ENCODE measurements at regions not wholly inside any gene's neighbourhood (a gene's known extent, or its start where the extent isn't known, plus 50 kb on each side); places are given as distances from the start of the nearest gene placed in this dataset.

DNA sequence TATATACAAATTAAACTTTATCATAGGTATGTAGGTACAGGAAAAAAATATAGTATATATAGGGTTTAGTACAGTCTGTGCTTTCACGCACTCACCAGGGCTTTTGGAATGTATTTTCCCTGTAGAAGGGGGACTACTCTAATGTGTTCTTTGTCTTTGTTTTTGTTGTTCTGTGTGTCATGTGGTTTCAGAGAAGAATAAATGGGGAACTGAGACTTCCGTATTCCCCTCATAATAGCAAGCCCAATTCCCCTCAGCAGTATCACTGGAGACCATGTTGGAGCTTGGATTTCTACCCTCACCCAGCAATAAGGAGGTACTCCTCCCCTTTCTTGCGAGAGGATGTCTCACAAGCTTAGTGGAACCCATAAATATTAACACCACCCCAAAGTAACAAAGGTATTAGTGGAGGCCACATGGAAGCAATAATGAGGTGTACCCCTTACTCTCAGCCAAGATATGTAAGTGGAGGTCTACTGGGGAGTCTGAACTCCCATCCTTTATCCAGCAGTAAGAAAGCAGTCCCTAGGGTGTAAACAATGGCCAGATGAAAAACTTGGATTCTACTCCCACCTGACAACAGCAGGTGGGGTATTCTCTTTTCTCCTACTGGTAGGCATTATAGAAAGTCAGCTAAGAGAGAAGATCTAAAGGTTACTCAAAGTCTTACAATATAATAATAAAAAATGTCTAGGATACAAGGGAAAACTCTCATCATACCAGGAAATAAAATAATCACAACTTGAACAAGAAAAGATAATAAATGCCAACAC is 805.4 kb upstream of the GALNTL6 start:
- TF ChIP-seq, protein P1, sequence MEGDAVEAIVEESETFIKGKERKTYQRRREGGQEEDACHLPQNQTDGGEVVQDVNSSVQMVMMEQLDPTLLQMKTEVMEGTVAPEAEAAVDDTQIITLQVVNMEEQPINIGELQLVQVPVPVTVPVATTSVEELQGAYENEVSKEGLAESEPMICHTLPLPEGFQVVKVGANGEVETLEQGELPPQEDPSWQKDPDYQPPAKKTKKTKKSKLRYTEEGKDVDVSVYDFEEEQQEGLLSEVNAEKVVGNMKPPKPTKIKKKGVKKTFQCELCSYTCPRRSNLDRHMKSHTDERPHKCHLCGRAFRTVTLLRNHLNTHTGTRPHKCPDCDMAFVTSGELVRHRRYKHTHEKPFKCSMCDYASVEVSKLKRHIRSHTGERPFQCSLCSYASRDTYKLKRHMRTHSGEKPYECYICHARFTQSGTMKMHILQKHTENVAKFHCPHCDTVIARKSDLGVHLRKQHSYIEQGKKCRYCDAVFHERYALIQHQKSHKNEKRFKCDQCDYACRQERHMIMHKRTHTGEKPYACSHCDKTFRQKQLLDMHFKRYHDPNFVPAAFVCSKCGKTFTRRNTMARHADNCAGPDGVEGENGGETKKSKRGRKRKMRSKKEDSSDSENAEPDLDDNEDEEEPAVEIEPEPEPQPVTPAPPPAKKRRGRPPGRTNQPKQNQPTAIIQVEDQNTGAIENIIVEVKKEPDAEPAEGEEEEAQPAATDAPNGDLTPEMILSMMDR (IDR thresholded peaks at IDR 0.05; ENCODE audit: control extremely low read depth, extremely low read depth), result no peak
- H3K27me3 ChIP-seq (ENCODE audit: control insufficient read depth in 3 of 3, insufficient read depth in 3 of 3, low read length in 2 of 3), result no peaks in the 10 kb centered on the region
- peaks cover 0 to 3% (median 0%) of the 10 kb centered on the region in 4 donors for H3K9me3 ChIP-seq (ENCODE audit: control insufficient read depth in 4 of 4, insufficient read depth in 3 of 4, low read length in 3 of 4)
- H3K4me1 ChIP-seq (ENCODE audit: control insufficient read depth in 5 of 5, insufficient read depth in 5 of 5, low read length in 5 of 5), result no peaks in the 10 kb centered on the region
- no peak overlapping the region for H3K9ac ChIP-seq (ENCODE audit: insufficient read depth in 1 of 2, low read length in 2 of 2)
- no peak overlapping the region for H3K27ac ChIP-seq (ENCODE audit: low read depth in 1 of 2, low read length in 1 of 2)
- DNase-seq, result no peak
- H3K4me3 ChIP-seq, result no peak overlapping the region
- no peaks in the 10 kb centered on the region for H3K36me3 ChIP-seq (ENCODE audit: control insufficient read depth in 4 of 4, insufficient read depth in 4 of 4, low read length in 4 of 4)
- ATAC-seq (ENCODE audit: insufficient read depth, low FRiP score), result no peak
- WGBS, 2 donors, result 78 to 86% methylated on average over 3 of the region's 3 CpGs

DNA sequence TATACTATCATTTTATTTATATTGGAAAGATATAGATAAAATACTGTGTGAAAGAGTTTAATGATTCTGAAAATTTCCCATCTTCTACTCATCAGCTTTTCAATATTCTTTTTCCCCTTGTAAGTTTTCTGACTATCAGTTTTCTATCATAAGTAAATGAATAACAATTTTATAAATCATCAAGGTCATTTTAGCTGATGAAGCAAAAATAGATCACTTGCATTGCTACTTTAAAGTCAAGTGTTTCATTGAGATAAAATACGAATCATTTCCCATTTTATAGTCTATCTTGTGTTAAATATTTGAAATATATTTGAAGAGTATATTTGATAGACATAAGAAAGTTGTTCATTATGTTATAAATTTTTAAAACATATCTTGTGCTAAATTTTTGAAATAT is 811.0 kb upstream of the GALNTL6 start:
- no peaks in the 10 kb centered on the region for H3K9me3 ChIP-seq (ENCODE audit: control insufficient read depth in 4 of 4, insufficient read depth in 3 of 4, low read length in 3 of 4)
- no peak overlapping the region for H3K9ac ChIP-seq (ENCODE audit: insufficient read depth in 1 of 2, low read length in 2 of 2)
- TF ChIP-seq, protein P1 (IDR thresholded peaks at IDR 0.05; ENCODE audit: control extremely low read depth, extremely low read depth), result no peak
- no peak overlapping the region for H3K4me3 ChIP-seq
- no peaks in the 10 kb centered on the region for H3K36me3 ChIP-seq (ENCODE audit: control insufficient read depth in 4 of 4, insufficient read depth in 4 of 4, low read length in 4 of 4)
- H3K27ac ChIP-seq (ENCODE audit: low read depth in 1 of 2, low read length in 1 of 2), result no peak overlapping the region
- DNase-seq (no peak), ATAC-seq (ENCODE audit: insufficient read depth, low FRiP score) (no peak)
- 57 to 81% methylated on average over 1 of the region's 1 CpG for WGBS, 2 donors
- no peaks in the 10 kb centered on the region for H3K27me3 ChIP-seq (ENCODE audit: control insufficient read depth in 3 of 3, insufficient read depth in 3 of 3, low read length in 2 of 3)
- no peaks in the 10 kb centered on the region for H3K4me1 ChIP-seq (ENCODE audit: control insufficient read depth in 5 of 5, insufficient read depth in 5 of 5, low read length in 5 of 5)

DNA sequence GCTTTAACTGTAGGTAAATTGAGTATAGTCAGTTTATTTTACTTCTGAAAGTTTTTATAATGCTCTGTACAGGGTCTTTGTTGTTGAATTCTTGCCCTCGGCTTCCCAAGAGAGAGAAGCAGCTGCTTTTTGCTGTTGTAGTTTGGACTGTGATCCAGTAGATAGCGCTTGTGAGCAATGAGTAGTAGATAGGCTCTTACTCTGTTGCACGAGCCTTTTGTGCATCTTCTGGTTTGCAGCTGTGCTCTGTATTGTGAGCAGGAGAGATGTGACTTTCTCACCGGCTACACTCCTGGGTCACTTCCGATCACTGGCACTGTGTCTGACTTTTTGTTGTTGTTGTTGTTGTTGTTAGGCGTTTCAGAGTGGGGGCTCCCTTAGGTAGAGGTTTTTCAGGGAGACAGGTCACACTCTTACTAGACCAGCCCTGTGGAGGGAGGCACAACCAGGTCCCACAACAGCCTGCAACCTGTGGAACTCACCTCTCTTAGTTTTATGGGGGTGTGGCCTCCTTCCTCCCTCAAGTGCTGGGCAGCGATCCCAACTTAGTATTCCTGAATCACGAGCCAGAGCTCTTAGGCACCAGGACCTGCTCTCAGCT is 822.1 kb upstream of the GALNTL6 start:
- ATAC-seq (ENCODE audit: insufficient read depth, low FRiP score) (peak; percentile 58), DNase-seq (peak in 2 of 3 donors; percentile 19 to 36)
- H3K9me3 ChIP-seq (ENCODE audit: control insufficient read depth in 4 of 4, insufficient read depth in 3 of 4, low read length in 3 of 4), result peaks cover 0 to 4% (median 0%) of the 10 kb centered on the region in 4 donors
- no peaks in the 10 kb centered on the region for H3K4me1 ChIP-seq (ENCODE audit: control insufficient read depth in 5 of 5, insufficient read depth in 5 of 5, low read length in 5 of 5)
- no peak overlapping the region for H3K27ac ChIP-seq (ENCODE audit: low read depth in 1 of 2, low read length in 1 of 2)
- no peaks in the 10 kb centered on the region for H3K27me3 ChIP-seq (ENCODE audit: control insufficient read depth in 3 of 3, insufficient read depth in 3 of 3, low read length in 2 of 3)
- 41 to 48% methylated on average over 8 of the region's 8 CpGs for WGBS, 2 donors
- TF ChIP-seq, protein P1 (IDR thresholded peaks at IDR 0.05; ENCODE audit: control extremely low read depth, extremely low read depth), result no peak
- H3K9ac ChIP-seq (ENCODE audit: insufficient read depth in 1 of 2, low read length in 2 of 2), result no peak overlapping the region
- H3K36me3 ChIP-seq (ENCODE audit: control insufficient read depth in 4 of 4, insufficient read depth in 4 of 4, low read length in 4 of 4), result no peaks in the 10 kb centered on the region
- H3K4me3 ChIP-seq, result no peak overlapping the region
